H9 (cell line): ENCODE measurements at regions not wholly inside any gene's neighbourhood (a gene's known extent, or its start where the extent isn't known, plus 50 kb on each side); places are given as distances from the start of the nearest gene placed in this dataset.

Source experiments
- DNase-seq: peaks from one replicate; pipeline ENCODE4 v3.0.0-alpha.2; 2017
- H2AFZ ChIP-seq: one replicate; pipeline ENCODE4 v1.6.1; 2013; ENCODE audit warnings: mild to moderate bottlenecking, low read length, control low read depth, moderate library complexity
- H2AK5ac ChIP-seq: 2 replicates; pipeline ENCODE4 v1.6.1; 2013; ENCODE audit warnings: low read length, control low read depth, mixed read lengths; ENCODE audit not compliant: insufficient read length
- H2BK120ac ChIP-seq: one replicate; pipeline ENCODE4 v1.6.1; 2013; ENCODE audit warnings: low read depth, mild to moderate bottlenecking, low read length, control low read depth, inconsistent platforms; ENCODE audit not compliant: poor library complexity, severe bottlenecking
- H2BK12ac ChIP-seq: 2 replicates; pipeline ENCODE4 v1.6.1; 2013; ENCODE audit warnings: low read length, control low read depth, mixed read lengths, low read depth; ENCODE audit not compliant: insufficient read length
- H2BK15ac ChIP-seq: 2 replicates; pipeline ENCODE4 v1.6.1; 2013; ENCODE audit warnings: low read depth, low read length, control low read depth
- H2BK20ac ChIP-seq: one replicate; pipeline ENCODE4 v1.6.1; 2013; ENCODE audit warnings: low read depth, mild to moderate bottlenecking, low read length, control low read depth, inconsistent platforms; ENCODE audit not compliant: poor library complexity, severe bottlenecking
- H2BK5ac ChIP-seq: 2 replicates; pipeline ENCODE4 v1.6.1; 2013; ENCODE audit warnings: low read length, control low read depth, mixed read lengths; ENCODE audit not compliant: insufficient read length
- H3K14ac ChIP-seq: 2 replicates; pipeline ENCODE4 v1.6.1; 2013; ENCODE audit warnings: low read length, control low read depth; ENCODE audit not compliant: insufficient read depth
- H3K18ac ChIP-seq: 2 replicates; pipeline ENCODE4 v1.6.1; 2013; ENCODE audit warnings: low read depth, mild to moderate bottlenecking, mixed read lengths, low read length, control low read depth; ENCODE audit not compliant: insufficient read length
- H3K23ac ChIP-seq: 2 replicates; pipeline ENCODE4 v1.6.1; 2013; ENCODE audit warnings: low read length, control low read depth, mixed read lengths, low read depth; ENCODE audit not compliant: insufficient read length
- H3K23me2 ChIP-seq: 2 replicates; pipeline ENCODE4 v1.6.1; 2013; ENCODE audit warnings: low read depth, mild to moderate bottlenecking, mixed read lengths, low read length, control low read depth; ENCODE audit not compliant: insufficient read length, poor library complexity, severe bottlenecking
- H3K27ac ChIP-seq: 2 replicates; pipeline ENCODE4 v1.5.1; 2013; ENCODE audit warnings: low read length, control low read depth, mixed read lengths, low read depth; ENCODE audit not compliant: insufficient read length
- H3K27me3 ChIP-seq: 2 replicates; pipeline ENCODE4 v1.6.1; 2013; ENCODE audit warnings: low read length, control low read depth, inconsistent platforms; ENCODE audit not compliant: insufficient read depth
- H3K4ac ChIP-seq: 2 replicates; pipeline ENCODE4 v1.6.1; 2013; ENCODE audit warnings: low read depth, mild to moderate bottlenecking, control low read depth, inconsistent platforms, low read length, moderate library complexity
- H3K4me1 ChIP-seq: 2 replicates; pipeline ENCODE4 v1.6.1; 2013; ENCODE audit warnings: low read length, control low read depth, inconsistent platforms; ENCODE audit not compliant: insufficient read depth
- H3K4me2 ChIP-seq: 2 replicates; pipeline ENCODE4 v1.6.1; 2013; ENCODE audit warnings: low read length, control low read depth, mixed read lengths; ENCODE audit not compliant: insufficient read length, insufficient read depth
- H3K56ac ChIP-seq: 2 replicates; pipeline ENCODE4 v1.6.1; 2013; ENCODE audit warnings: low read depth, mild to moderate bottlenecking, mixed read lengths, low read length, control low read depth; ENCODE audit not compliant: insufficient read length
- H3K79me1 ChIP-seq: 2 replicates; pipeline ENCODE4 v1.6.1; 2013; ENCODE audit warnings: low read depth, mild to moderate bottlenecking, moderate library complexity, low read length, control low read depth, inconsistent platforms; ENCODE audit not compliant: insufficient read depth, poor library complexity, severe bottlenecking
- H3K79me2 ChIP-seq: 2 replicates; pipeline ENCODE4 v1.6.1; 2013; ENCODE audit warnings: low read length, control low read depth, inconsistent platforms; ENCODE audit not compliant: insufficient read depth
- H3K9ac ChIP-seq: 2 replicates; pipeline ENCODE4 v1.6.1; 2013; ENCODE audit warnings: low read length, control low read depth, mixed read lengths; ENCODE audit not compliant: insufficient read length; ENCODE audit errors: extremely low read depth
- H3K9me3 ChIP-seq: one replicate; pipeline ENCODE4 v1.6.1; 2013; ENCODE audit warnings: low read depth, low read length, inconsistent platforms; ENCODE audit not compliant: control insufficient read depth
- H3T11ph ChIP-seq: one replicate; pipeline ENCODE4 v1.6.1; 2013; ENCODE audit warnings: mild to moderate bottlenecking, low read length, control low read depth, inconsistent platforms
- H4K20me1 ChIP-seq: one replicate; pipeline ENCODE4 v1.6.1; 2013; ENCODE audit not compliant: control insufficient read depth, insufficient read length, insufficient read depth
- H4K5ac ChIP-seq: 2 replicates; pipeline ENCODE4 v1.6.1; 2013; ENCODE audit warnings: low read depth, mild to moderate bottlenecking, mixed read lengths, low read length, control low read depth; ENCODE audit not compliant: insufficient read length
- H4K8ac ChIP-seq: replicated peaks from 2 replicates; pipeline ENCODE4 v1.6.1; 2013; ENCODE audit warnings: low read length, control low read depth, mixed read lengths, low read depth; ENCODE audit not compliant: insufficient read length
- H4K91ac ChIP-seq: 2 replicates; pipeline ENCODE4 v1.6.1; 2013; ENCODE audit warnings: low read depth, mild to moderate bottlenecking, moderate library complexity, mixed read lengths, low read length, control low read depth; ENCODE audit not compliant: insufficient read length
- H3K27ac Mint-ChIP-seq, 3 experiments: 2 replicates in 2 of 3; 3 replicates in 1 of 3; pipeline ENCODE4 v1.8.0; 2020 to 2021; ENCODE audit warnings: mixed read lengths in 3 of 3, mild to moderate bottlenecking in 1 of 3, moderate library complexity in 1 of 3
- H3K27me3 Mint-ChIP-seq: 2 replicates; pipeline ENCODE4 v1.8.0; 2021; ENCODE audit warnings: low read depth, mild to moderate bottlenecking, moderate library complexity, mixed read lengths
- H3K36me3 Mint-ChIP-seq, 3 experiments: 2 replicates in 2 of 3; 3 replicates in 1 of 3; pipeline ENCODE4 v1.8.0; 2020 to 2021; ENCODE audit warnings: low read depth in 3 of 3, mixed read lengths in 3 of 3; ENCODE audit not compliant: insufficient read depth in 1 of 3
- H3K4me1 Mint-ChIP-seq, 2 experiments: 2 replicates each; pipeline ENCODE4 v1.8.0; 2020; ENCODE audit warnings: mixed read lengths in 2 of 2
- H3K4me3 Mint-ChIP-seq, 2 experiments: 2 replicates in 1 of 2; 3 replicates in 1 of 2; pipeline ENCODE4 v1.8.0; 2020 to 2021; ENCODE audit warnings: mild to moderate bottlenecking in 2 of 2, mixed read lengths in 2 of 2, moderate library complexity in 1 of 2
- H3K9me3 Mint-ChIP-seq, 2 experiments: 2 replicates in 1 of 2; 3 replicates in 1 of 2; pipeline ENCODE4 v1.8.0; 2020; ENCODE audit warnings: mild to moderate bottlenecking in 2 of 2, mixed read lengths in 2 of 2, moderate library complexity in 1 of 2
- CTCF ChIP-seq: fragments of 200-600 bp; sonication (generic); conservative IDR thresholded peaks from 3 replicates; pipeline ENCODE4 v1.8.0; 2021; ENCODE audit warnings: antibody characterized with exemption, mild to moderate bottlenecking
- WGBS: extraction: QIAGEN DNeasy Blood & Tissue Kit; methylation state at CpG from one replicate; pipeline ENCODE4 v1.1.7; 2013; ENCODE audit warnings: missing lambda C conversion rate, low lambda C conversion rate, mixed read lengths; ENCODE audit not compliant: insufficient read length; ENCODE audit errors: extremely low coverage; 5-methylcytosine and 5-hydroxymethylcytosine counted together

GRCh38 chr17:37820313-37820994 lies 75.6 kb upstream of the HNF1B start:
- Histone ChIP-seq H3K4me1 (no peaks in the 10 kb centered on the region), H4K20me1 (no peaks in the 10 kb centered on the region), H2AK5ac (no peak overlapping the region), H3K79me2 (no peaks in the 10 kb centered on the region), H2AFZ (no peak overlapping the region), H3K27me3 (no peaks in the 10 kb centered on the region), H3K79me1 (no peaks in the 10 kb centered on the region), H4K5ac (no peak overlapping the region), H3T11ph (no peak overlapping the region), H3K14ac (no peak overlapping the region), H2BK5ac (no peak overlapping the region), H3K4me2 (no peak overlapping the region), H2BK15ac (no peak overlapping the region), H3K9me3 (no peaks in the 10 kb centered on the region), H3K4ac (no peak overlapping the region), H3K27ac (no peak overlapping the region), H2BK12ac (no peak overlapping the region), H3K9ac (no peak overlapping the region), H3K23ac (no peak overlapping the region), H2BK20ac (no peak overlapping the region), H3K18ac (no peak overlapping the region), H3K23me2 (no peaks in the 10 kb centered on the region), H4K91ac (no peak overlapping the region), H2BK120ac (no peak overlapping the region), H4K8ac (no peak overlapping the region), H3K56ac (no peak overlapping the region)
- H3K4me1 Mint-ChIP-seq, result peaks cover 7 to 8% of the 10 kb centered on the region in 2 experiments
- no peaks in the 10 kb centered on the region for H3K36me3 Mint-ChIP-seq
- H3K9me3 Mint-ChIP-seq, result no peaks in the 10 kb centered on the region
- no peaks in the 10 kb centered on the region; the same call in 1 of the 2 replicates for H3K27me3 Mint-ChIP-seq
- H3K27ac Mint-ChIP-seq, result no peak overlapping the region
- no CpG with 5 or more reads among the region's 4 CpGs for WGBS
- no peak overlapping the region for H3K4me3 Mint-ChIP-seq
- DNase-seq, result no peak
- no peak for TF ChIP-seq CTCF
